Stimulated activated CD4-positive, alpha-beta T cell treated with anti-CD3 and anti-CD28 coated beads, Interleukin-12 subunit alpha, Interleukin-12 subunit beta, amount 100 ng/mL, for 24 hours (primary cell): ENCODE measurements at regions not wholly inside any gene's neighbourhood (a gene's known extent, or its start where the extent isn't known, plus 50 kb on each side); places are given as distances from the start of the nearest gene placed in this dataset.
"Not testable (repeated sequence)": the region's sequence is repeated elsewhere in the genome, so short reads cannot be mapped to it uniquely, and the experiment has no call there.

Source experiments
- DNase-seq, 2 experiments: peaks; one replicate each; pipeline ENCODE4 v3.0.0-alpha.2; 2020; ENCODE audit warnings: low read depth in 2 of 2

DNA sequence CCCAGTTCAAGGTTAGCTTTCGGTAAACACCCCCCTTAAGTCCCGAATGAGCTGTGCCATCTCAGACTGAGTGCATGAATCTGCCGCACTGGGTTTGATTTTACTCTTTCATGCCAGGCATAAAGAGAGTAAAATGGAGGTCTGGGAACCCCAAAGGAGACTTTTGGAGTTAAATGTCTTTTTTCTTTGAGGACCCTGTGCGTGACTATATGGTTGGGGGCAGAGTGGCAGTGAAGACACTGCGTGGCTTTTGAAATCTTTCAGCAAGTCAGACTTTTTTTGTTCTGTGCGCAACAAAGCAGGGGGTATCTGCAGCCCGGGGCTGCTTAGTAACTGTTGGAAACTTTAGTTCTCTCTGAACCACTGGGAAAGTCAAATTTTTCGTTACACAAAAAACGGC is 392.9 kb upstream of the SALL1 start:
- no peak for DNase-seq

DNA sequence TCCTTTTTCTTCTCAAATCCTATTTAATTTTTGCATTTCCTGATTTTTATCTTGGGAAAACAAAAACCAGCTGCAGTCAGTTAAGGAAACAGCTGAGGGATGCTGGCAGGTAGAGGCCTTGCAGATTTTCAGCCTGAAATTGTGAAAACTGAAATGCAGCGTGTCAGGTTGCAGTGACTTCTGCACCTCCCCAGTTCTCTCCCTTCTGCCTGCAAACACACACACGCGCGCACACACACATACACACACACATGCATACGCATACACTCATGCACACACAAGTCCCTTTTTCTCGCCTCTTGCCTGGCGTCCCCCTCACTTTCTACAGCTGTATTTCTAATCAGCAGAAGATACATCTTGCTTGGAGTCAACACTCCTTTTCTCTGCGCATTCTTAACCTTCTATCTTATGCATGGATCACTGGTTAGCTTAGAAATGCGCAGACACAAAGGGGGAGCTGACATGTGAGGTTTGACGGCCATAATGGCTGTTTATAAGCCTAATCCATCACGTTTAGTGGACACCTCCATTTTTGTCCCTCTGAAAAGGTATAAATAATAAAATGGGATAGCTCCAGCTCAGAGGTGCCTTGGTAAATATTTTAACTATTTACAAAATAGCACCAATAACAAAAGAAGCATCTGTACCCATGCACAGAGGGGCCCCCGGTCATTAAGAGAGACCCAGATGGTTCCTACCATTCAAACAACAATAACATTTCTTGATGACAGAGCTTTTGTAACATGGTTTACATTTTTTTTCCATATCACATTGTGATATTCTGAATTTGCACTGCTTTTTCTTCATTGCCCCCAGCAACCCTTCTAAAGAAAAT is 392.1 kb upstream of the SALL1 start:
- no peak for DNase-seq

DNA sequence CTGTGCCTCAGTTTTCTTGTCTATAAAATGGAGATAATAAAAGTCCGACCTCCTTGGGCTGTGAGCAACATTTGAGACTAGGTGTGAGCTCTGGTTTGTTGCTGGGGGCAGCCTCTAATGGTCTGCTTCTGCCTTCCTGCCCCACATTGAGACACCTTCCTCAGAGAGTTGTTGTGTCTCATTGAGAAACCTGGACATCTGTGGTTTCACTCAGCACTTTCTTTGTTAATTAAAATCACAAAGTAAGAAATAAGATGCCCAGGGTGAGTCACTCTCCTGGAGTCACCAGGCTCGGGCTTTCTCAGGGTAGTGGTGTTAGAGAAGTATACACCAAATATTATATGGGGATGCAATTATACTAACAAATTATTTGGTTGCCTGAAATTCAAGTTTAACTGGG is 389.2 kb upstream of the SALL1 start:
- DNase-seq: no peak

DNA sequence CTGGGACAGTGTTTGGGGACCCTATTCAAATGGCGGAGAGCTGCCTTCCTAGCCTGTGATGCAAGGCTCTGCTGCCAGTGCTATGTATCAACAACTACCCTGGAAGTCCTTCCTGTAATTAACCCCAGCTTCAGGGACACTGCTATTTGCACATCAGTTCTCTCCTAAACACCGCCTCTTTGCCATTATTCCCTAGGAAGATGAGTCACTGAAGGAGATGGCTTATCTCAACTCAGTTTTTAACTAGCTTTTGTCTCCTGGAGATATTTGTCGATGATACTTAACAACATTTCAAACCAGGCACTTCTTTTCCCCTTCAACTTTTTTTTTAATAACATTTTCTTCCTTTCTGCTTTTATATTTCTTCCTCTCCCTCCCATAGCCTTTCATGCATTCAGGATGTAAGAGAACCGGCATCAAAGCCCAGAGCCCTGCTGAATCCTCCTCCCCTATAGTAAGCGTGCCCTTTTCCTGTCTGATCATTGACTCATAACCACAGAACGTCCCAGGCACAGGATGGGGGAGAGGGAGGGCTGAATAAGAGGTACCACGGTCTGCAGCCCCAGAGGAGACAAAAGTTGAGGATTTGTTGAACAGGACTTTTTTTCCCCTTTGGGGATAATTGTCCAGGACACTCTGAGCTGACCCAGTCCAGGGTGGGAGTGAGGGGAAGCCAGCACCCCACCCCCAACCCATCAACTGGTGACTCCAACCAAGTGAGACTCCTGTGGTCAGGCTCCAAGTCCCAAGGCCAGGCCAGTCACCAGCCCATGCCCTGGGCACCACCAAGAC is 387.8 kb upstream of the SALL1 start:
- DNase-seq: no peak

DNA sequence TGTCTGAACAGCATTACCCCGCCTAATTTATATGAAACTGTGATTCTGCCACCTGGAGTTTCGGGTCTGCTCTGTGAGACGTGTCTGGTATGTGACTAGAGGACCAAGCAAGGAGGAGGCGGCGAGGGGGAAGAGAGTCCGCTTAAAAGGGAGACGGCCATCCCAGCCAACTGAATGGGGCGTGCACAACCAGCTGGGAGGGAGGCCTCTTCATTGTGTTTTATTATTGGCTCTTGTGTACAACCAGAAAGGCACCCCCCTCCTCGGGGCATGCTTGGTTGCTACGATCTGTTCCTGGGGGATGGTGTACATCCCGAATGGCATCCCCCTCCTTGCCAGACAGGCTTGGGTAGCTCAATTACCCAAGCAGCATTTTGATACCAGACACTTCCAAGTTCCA is 384.5 kb upstream of the SALL1 start:
- no peak for DNase-seq

DNA sequence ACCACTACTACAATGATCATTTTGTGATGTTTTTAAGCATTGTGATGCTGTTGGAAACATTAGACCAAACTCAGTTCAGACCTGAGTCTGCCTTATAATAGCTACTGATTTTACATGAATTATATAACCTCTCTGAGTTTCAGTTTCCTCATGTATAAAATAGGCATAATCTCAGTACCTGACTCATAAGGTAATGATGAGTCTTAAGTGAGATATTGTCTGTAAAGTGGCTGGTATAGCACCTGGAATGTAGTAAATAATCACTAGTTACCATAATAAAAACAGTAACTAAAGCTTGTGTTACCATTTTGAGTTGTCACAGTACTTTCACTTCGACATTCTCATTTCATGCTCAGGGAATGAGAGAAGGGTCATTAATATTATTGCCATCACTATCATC is 381.5 kb upstream of the SALL1 start:
- no peak for DNase-seq

DNA sequence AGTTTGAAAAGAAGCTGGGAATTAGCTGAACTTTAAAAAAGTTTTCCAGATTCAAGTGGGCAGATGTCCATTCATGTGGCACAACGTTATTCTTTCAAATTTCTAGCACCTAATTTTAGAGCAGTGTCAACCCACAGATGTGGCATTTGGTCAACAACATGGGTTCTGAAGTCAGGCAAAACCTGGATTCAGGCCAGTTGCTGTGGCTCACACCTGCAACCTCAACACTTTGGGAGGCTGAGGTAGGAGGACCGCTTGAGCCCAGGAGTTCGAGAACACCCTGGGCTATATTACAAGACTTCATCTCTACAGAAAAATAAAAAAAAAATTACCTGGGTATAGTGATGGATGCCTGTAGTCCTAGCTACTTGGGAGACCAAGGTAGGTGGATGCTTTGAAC is 380.2 kb upstream of the SALL1 start:
- DNase-seq: no peak

DNA sequence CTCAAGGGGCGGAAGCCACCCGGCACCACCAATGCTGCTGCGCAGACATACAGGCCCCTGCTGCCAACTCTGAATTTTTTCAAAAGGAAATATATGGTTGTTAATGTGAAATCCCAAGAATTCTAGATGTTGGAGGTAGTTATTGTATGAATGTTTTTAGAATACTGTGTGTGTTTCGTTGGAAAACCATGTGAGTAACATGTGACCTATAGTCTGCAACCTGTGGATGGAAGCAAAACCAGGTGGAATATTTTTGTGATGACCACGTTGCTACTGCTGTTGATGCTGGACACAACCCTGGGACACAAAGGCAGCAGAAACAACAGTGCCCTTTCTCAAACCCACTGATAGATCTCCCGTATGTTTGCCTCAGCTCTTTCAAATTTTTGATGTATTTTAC is 376.3 kb upstream of the SALL1 start:
- no peak for DNase-seq

DNA sequence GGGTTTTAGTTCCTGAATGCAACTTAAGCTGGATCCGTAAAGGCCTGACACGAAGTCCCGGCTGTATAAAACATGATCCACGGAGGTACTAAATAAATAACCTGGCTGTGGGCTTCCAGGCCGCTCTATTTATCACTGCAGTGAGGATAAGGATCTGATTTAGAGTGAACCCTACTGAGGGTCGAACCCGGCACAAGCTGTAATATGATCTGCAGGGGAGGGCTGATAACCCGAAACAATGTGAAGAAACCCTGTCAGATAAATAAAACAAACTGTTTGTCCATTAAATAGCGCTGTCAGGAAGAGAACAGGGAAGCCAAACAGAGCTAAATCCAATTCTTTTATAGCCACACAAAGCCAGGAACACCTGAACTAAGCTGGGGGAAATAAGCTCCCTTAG is 375.6 kb upstream of the SALL1 start:
- no peak for DNase-seq

DNA sequence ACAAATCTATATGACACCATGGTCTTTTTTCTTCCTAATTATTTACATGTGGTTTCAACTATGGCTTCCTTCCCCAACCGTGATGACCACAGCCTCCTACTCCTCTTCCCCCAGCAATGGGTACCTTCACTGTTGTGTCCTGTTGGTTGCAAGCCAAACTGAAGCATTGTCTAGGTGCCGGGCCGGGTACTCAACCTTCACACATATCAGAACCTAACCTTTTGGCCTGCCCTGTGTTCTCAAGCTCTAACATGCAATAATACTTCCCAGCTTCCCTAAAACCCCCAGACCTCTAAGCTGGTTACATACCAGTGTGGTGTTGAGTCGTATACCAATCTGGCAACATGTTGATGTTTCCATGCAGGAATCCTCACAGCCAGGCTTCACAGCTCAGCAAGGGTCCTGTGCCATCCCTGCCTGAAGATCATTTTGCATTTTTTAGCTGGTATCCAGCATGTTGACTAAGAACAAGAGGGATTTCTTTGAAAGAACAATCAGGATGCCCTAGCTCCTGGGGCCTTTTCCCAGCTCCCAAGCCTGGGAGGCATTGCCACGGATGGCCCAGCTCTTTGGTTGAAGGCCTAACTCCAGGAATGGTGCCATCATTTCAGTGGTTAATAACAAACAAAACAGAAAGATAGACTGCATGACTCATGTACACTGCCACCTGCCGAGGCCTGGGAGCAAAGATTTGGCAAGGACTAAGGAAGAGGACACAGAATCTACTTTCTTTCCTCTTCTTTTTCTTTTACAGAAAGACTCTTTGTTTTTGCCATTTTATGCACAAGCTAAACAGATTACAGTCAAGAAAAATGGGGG is 373.7 kb upstream of the SALL1 start:
- DNase-seq: no peak

DNA sequence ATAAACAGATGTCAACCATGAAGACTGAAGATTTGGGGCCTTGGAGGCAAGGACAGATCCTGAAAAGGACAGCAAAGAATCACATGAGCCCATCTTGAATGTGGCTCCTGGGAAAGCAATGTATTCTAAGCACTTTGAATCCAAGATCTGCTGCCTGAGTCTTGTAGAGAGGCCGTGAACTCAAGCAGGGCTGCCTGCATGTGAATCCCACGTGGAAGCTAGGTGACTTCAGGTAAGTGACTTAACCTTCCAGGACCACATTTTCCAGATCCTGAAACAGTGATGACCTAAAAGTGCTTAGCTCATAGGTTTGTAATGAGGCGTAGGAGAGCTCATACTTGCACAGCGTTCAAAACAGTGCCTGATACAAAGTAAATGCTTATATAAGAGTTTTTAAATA is 373.0 kb upstream of the SALL1 start:
- no peak for DNase-seq

DNA sequence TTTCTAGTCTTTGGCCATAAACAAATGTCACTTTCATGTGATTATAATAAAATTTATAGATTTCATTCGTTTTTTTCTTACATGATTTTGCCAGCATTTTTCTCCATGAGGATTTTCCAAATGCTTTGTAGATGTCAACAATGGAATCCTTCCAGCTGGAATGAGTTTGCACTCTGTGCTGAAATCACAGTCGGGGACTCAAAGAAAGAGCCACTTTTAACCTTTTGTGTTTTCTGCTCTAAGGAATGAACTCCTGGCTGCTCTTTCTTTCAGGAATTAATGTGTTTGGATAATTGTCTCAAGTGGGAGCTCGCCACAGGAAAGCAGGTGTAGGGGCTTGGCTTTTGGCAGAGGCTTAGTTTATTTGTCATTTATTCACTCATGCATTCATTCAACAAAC is 372.3 kb upstream of the SALL1 start:
- no peak for DNase-seq

DNA sequence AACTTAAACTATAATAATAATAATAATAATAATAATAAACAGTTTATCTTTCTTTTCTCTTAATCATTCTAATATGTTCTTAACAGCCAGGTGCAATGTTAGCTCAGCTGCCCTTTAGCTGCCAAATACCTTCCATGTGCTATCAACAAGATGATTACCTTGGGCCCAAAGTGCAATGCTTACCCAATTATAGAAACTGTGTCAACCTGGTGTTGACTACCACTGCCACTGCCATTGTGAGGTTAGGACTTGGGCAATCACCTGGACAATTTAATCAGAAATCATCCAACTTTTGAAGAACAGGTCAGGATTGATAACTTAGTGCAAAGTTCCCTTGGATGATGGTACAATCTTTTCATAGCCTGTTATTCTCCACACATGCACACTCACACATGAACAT is 371.8 kb upstream of the SALL1 start:
- DNase-seq: no peak

DNA sequence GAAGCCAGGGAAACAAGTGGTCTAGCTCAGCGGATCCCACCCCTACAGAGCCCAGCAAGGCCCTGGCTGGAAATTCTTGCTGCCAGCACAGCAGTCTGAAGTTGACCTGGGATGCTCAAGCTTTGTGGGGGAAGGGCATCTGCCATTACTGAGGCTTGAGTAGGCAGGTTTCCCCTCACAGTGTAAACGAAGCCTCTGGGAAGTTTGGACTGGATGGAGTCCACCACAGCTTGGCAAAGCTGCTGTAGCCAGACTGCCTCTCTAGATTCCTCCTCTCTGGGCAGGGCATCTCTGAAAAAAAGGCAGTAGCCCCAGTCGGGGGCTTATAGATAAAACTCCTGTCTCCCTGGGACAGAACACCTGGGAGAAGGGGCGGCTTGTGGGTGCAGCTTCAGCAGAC is 365.9 kb upstream of the SALL1 start:
- DNase-seq: not testable (repeated sequence)

DNA sequence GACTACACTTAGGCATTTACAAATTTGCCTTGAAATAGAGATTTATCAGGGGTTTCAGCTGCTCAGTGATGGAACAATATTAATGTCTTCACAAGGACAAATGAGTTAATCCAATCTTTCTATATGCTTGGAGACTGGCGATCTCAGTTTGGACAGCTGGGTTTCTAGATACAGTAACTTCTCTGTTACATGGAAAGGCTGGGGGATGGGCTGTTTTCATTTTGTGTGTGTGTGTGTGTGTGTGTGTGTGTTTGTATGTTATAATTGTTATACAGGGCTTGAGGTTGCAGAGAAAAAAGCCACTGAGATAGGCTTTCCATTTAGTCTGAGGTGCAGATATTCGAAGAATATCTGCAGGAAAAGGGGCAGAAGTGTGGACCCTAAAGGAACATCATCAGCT is 359.3 kb upstream of the SALL1 start:
- no peak for DNase-seq

DNA sequence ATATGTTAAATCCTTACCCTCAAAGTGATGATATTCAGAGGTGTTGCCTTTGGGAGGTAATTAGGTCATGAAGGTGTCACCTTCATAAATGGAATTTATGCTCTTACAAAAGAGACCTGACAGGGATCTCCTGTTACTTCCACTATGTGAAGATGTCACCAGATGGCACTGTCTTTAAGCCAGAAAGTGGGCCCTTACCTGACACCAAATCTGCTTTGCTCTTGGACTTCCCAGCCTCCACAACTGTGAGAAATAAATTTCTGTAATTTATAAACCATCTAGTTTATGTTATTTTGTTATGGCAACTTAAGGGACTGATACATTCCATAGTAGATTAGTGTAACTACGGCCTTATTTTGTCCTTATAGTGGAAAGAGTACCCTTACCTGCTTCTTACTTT is 358.3 kb upstream of the SALL1 start:
- no peak for DNase-seq

DNA sequence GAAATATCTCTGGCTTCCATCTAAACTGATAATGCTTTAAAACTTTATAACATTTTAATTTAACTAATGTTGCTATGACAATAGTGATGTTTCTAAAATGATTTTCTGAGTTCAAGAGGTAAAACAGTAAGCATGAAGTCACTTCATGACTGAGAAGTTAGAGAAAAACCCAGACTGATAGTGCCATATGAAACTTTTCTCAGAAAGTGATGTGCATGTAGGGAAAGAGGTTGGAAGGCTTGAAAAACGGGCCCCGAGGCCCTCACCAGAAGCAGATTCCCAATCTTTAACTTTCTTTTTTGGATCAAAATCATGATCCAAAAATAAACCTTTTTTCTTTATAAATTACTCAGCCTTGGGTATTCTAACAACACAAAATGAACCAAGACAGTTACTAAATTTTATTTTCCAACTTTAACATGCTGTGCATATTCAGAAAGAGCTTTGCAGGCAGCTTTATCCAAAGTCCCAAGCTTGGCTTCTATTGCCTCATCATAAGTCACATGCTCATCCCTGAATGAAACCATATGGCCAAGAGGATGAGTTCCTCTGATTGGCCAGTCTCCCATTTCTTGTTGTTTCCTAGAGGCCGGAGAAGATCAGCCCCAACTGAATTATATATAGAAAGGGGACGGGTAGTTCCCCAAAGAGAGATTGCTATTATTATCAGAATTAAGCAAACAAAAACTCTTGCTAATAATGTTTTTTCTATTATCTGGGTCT is 357.6 kb upstream of the SALL1 start:
- no peak for DNase-seq

DNA sequence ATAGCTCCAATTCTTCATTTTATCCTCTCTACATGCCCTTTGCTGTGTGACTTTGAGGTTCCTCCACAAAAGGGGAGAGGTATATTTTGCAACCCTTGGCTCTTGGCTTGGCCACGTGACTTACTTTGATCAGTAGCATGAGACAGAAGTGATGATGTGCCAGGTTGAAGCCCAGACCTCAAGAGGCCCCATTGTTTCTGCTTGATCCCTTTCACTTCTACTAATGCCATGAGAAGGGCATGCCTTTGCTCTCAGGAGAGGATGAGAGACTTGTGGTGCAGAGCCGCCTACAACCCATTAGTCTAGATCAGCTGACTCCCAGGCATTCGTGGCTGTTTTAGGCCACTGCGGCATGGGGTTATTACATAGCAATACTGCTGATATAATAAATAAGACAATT is 356.2 kb upstream of the SALL1 start:
- no peak for DNase-seq

DNA sequence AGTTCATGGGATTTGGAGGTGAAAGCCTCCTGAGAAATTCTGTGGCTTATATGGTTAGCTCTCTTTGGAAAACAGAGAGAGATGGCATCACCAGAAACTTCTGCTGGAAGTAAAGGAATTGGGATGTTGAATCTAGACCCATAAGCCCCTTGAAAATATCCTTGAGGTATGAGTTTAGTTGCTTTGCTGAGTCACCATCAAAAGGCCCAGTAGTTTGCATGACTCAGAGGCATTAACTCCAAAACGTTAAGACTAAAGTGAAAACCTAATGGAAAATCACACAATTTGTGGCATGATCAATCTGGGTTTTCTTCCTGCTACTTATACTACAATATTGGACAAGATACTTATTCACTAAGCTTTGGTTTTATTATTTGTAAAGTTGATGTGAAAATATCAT is 349.2 kb upstream of the SALL1 start:
- DNase-seq: no peak

DNA sequence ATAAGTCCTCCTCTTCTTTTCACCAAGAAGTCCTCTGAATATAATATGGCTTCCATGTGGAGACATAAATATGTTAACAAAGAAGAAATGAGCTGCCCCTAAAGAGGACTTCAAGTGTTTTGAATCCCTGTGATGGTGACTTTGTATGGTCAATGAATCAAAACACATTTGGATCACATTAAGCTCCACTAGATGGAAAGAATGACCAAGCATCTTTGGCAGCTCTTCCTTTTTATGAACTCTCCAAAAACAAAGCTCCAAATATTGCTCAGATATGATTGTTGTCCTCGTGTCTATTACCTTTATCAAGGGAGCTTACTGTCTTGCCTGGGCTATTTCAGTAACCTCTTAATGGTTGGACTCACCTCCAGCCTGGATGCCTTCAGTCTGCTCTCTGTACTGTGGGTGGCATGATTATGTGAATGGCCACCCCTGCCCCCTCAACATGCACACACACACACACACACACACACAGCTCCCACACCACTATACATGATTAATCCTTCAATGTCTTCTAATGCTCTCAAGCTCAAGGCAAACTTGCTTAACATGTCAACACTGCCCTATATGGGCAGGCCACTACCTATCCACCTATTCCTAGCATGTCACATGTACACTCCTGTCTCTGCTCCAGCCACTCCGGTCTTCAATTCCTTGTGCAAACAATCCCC is 346.6 kb upstream of the SALL1 start:
- DNase-seq: no peak

DNA sequence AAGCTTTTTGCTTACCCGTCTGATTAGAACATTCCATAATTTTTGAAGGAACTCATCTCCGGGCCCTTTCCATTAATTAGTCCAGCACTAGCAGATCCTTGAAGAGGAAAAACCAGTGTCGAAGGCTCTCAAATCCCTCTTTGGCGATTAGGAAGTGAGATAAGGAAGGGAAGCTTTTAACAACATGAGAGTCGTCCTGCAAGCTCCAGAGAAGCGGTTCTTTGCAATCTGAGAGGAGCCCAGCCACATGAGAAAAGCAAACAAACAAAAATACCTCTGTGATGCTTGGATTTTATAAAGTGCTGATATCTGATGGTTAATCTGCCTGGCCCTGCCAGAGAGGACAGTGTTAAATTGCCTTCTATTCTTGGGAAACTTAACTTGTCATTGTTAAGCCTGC is 339.8 kb upstream of the SALL1 start:
- DNase-seq: no peak
